ENCODE measurements at regions not wholly inside any gene's neighbourhood (a gene's known extent, or its start where the extent isn't known, plus 50 kb on each side); places are given as distances from the start of the nearest gene placed in this dataset.

GRCh38 chr21:16176570-16176969 is 446.8 kb downstream of the USP25 start:
- H3K9me3 Mint-ChIP-seq, result no peaks in the 10 kb centered on the region; the same call in 2 of the 3 replicates
- Histone ChIP-seq H3F3A (replicated peaks; ENCODE audit: low read depth) (no peaks in the 10 kb centered on the region), H3K79me2 (replicated peaks; ENCODE audit: insufficient read depth) (no peaks in the 10 kb centered on the region), H3K27me3 (ENCODE audit: insufficient read depth) (no peaks in the 10 kb centered on the region), H2AFZ (peak overlapping the region; percentile 9; the same call in 1 of the 2 replicates), H3K4me3 (no peak overlapping the region), H4K20me1 (replicated peaks; ENCODE audit: insufficient read depth) (no peaks in the 10 kb centered on the region), H3K27ac (ENCODE audit: low read depth) (no peak overlapping the region), H3K36me3 (ENCODE audit: insufficient read depth) (no peaks in the 10 kb centered on the region), H3K9me2 (ENCODE audit: insufficient read depth) (no peaks in the 10 kb centered on the region; the same call in 1 of the 2 replicates), H3K4me2 (no peak overlapping the region), H3K4me1 (ENCODE audit: insufficient read depth) (no peaks in the 10 kb centered on the region)
- no peak overlapping the region for H3K4me3 Mint-ChIP-seq
- peaks cover 2% of the 10 kb centered on the region for H3K27me3 Mint-ChIP-seq (ENCODE audit: insufficient read depth, low read depth, poor library complexity)
- H3K4me1 Mint-ChIP-seq, result peaks cover 18% of the 10 kb centered on the region
- ATAC-seq (no peak), DNase-seq (ENCODE audit: low spot score) (no peak)
- no peaks in the 10 kb centered on the region for H3K36me3 Mint-ChIP-seq (ENCODE audit: low read depth)
- no peak overlapping the region for H3K27ac Mint-ChIP-seq
- TF ChIP-seq, protein P1, sequence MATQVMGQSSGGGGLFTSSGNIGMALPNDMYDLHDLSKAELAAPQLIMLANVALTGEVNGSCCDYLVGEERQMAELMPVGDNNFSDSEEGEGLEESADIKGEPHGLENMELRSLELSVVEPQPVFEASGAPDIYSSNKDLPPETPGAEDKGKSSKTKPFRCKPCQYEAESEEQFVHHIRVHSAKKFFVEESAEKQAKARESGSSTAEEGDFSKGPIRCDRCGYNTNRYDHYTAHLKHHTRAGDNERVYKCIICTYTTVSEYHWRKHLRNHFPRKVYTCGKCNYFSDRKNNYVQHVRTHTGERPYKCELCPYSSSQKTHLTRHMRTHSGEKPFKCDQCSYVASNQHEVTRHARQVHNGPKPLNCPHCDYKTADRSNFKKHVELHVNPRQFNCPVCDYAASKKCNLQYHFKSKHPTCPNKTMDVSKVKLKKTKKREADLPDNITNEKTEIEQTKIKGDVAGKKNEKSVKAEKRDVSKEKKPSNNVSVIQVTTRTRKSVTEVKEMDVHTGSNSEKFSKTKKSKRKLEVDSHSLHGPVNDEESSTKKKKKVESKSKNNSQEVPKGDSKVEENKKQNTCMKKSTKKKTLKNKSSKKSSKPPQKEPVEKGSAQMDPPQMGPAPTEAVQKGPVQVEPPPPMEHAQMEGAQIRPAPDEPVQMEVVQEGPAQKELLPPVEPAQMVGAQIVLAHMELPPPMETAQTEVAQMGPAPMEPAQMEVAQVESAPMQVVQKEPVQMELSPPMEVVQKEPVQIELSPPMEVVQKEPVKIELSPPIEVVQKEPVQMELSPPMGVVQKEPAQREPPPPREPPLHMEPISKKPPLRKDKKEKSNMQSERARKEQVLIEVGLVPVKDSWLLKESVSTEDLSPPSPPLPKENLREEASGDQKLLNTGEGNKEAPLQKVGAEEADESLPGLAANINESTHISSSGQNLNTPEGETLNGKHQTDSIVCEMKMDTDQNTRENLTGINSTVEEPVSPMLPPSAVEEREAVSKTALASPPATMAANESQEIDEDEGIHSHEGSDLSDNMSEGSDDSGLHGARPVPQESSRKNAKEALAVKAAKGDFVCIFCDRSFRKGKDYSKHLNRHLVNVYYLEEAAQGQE (IDR thresholded peaks at IDR 0.05; ENCODE audit: unreplicated experiment), result no peak
- TF ChIP-seq CREB1 (CRISPR knock-in tag; IDR thresholded peaks at IDR 0.05; ENCODE audit: low read depth), result no peak
- no peak for TF ChIP-seq POLR2AphosphoS5 (IDR thresholded peaks at IDR 0.05; ENCODE audit: low read depth)

DNA sequence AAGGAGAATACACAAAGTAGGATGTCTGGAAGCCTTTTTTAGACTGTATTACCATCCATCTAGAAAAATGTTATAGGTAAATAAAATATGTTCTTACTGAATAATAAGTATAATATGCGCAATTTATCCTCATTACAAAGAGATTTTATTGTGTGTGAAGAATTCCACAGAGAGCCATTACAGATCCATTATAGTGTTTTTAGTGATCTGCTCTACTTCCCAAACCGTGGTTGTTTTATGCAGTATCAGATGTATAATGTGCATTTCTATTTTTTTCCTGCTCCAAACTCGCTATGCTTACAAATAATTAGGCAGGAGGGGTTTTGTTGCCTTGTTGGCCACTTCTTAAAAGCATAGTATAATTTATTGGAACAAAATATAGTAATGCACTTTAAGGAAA is 447.8 kb downstream of the USP25 start:
- no peaks in the 10 kb centered on the region for H3K36me3 ChIP-seq (ENCODE audit: insufficient read depth)
- H3K4me3 ChIP-seq, result no peak overlapping the region
- no peaks in the 10 kb centered on the region for H3K79me2 ChIP-seq (replicated peaks; ENCODE audit: insufficient read depth)
- no peak overlapping the region for H3K27ac ChIP-seq (ENCODE audit: low read depth)
- Mint-ChIP-seq H3K9me3 (no peaks in the 10 kb centered on the region; the same call in 2 of the 3 replicates), H3K4me3 (no peak overlapping the region), H3K4me1 (peaks cover 18% of the 10 kb centered on the region), H3K27me3 (ENCODE audit: insufficient read depth, low read depth, poor library complexity) (peaks cover 2% of the 10 kb centered on the region), H3K36me3 (ENCODE audit: low read depth) (no peaks in the 10 kb centered on the region), H3K27ac (no peak overlapping the region)
- H2AFZ ChIP-seq, result no peak overlapping the region
- H3K9me2 ChIP-seq (ENCODE audit: insufficient read depth), result no peaks in the 10 kb centered on the region
- ATAC-seq, result no peak
- H3K4me2 ChIP-seq, result no peak overlapping the region
- no peaks in the 10 kb centered on the region for H3K4me1 ChIP-seq (ENCODE audit: insufficient read depth)
- H3K27me3 ChIP-seq (ENCODE audit: insufficient read depth), result no peaks in the 10 kb centered on the region
- no peak for DNase-seq (ENCODE audit: low spot score)
- H4K20me1 ChIP-seq (replicated peaks; ENCODE audit: insufficient read depth), result no peaks in the 10 kb centered on the region
- no peaks in the 10 kb centered on the region for H3F3A ChIP-seq (replicated peaks; ENCODE audit: low read depth)
- TF ChIP-seq CREB1 (CRISPR knock-in tag; IDR thresholded peaks at IDR 0.05; ENCODE audit: low read depth) (no peak), ZNF114 (CRISPR knock-in tag; IDR thresholded peaks at IDR 0.05) (no peak), ETS1 (IDR thresholded peaks at IDR 0.05) (no peak), POLR2AphosphoS5 (IDR thresholded peaks at IDR 0.05; ENCODE audit: low read depth) (no peak), JUNB (IDR thresholded peaks at IDR 0.05; ENCODE audit: unreplicated experiment) (no peak)
- TF ChIP-seq, protein P1 (IDR thresholded peaks at IDR 0.05; ENCODE audit: unreplicated experiment), result no peak
- TF ChIP-seq, protein P2, sequence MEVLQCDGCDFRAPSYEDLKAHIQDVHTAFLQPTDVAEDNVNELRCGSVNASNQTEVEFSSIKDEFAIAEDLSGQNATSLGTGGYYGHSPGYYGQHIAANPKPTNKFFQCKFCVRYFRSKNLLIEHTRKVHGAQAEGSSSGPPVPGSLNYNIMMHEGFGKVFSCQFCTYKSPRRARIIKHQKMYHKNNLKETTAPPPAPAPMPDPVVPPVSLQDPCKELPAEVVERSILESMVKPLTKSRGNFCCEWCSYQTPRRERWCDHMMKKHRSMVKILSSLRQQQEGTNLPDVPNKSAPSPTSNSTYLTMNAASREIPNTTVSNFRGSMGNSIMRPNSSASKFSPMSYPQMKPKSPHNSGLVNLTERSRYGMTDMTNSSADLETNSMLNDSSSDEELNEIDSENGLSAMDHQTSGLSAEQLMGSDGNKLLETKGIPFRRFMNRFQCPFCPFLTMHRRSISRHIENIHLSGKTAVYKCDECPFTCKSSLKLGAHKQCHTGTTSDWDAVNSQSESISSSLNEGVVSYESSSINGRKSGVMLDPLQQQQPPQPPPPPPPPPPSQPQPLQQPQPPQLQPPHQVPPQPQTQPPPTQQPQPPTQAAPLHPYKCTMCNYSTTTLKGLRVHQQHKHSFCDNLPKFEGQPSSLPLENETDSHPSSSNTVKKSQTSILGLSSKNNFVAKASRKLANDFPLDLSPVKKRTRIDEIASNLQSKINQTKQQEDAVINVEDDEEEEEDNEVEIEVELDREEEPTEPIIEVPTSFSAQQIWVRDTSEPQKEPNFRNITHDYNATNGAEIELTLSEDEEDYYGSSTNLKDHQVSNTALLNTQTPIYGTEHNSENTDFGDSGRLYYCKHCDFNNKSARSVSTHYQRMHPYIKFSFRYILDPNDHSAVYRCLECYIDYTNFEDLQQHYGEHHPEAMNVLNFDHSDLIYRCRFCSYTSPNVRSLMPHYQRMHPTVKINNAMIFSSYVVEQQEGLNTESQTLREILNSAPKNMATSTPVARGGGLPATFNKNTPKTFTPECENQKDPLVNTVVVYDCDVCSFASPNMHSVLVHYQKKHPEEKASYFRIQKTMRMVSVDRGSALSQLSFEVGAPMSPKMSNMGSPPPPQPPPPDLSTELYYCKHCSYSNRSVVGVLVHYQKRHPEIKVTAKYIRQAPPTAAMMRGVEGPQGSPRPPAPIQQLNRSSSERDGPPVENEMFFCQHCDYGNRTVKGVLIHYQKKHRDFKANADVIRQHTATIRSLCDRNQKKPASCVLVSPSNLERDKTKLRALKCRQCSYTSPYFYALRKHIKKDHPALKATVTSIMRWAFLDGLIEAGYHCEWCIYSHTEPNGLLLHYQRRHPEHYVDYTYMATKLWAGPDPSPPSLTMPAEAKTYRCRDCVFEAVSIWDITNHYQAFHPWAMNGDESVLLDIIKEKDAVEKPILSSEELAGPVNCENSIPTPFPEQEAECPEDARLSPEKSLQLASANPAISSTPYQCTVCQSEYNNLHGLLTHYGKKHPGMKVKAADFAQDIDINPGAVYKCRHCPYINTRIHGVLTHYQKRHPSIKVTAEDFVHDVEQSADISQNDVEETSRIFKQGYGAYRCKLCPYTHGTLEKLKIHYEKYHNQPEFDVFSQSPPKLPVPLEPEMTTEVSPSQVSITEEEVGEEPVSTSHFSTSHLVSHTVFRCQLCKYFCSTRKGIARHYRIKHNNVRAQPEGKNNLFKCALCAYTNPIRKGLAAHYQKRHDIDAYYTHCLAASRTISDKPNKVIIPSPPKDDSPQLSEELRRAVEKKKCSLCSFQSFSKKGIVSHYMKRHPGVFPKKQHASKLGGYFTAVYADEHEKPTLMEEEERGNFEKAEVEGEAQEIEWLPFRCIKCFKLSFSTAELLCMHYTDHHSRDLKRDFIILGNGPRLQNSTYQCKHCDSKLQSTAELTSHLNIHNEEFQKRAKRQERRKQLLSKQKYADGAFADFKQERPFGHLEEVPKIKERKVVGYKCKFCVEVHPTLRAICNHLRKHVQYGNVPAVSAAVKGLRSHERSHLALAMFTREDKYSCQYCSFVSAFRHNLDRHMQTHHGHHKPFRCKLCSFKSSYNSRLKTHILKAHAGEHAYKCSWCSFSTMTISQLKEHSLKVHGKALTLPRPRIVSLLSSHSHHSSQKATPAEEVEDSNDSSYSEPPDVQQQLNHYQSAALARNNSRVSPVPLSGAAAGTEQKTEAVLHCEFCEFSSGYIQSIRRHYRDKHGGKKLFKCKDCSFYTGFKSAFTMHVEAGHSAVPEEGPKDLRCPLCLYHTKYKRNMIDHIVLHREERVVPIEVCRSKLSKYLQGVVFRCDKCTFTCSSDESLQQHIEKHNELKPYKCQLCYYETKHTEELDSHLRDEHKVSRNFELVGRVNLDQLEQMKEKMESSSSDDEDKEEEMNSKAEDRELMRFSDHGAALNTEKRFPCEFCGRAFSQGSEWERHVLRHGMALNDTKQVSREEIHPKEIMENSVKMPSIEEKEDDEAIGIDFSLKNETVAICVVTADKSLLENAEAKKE (CRISPR knock-in tag; IDR thresholded peaks at IDR 0.05), result no peak

Data from GM23338 (cell line).